Keratinocyte (primary cell): ENCODE measurements at regions not wholly inside any gene's neighbourhood (a gene's known extent, or its start where the extent isn't known, plus 50 kb on each side); places are given as distances from the start of the nearest gene placed in this dataset.

Experiments used
- DNase-seq: peaks from one replicate; pipeline ENCODE4 v3.0.0-alpha.2; 2011; ENCODE audit warnings: low read depth, missing footprints, low spot score
- FAIRE-seq: peaks from 2 replicates; lab custom pipeline; 2011; peaks lifted over from hg19 to GRCh38; lab: Jason Lieb, UNC
- H2AFZ ChIP-seq: 2 replicates; pipeline ENCODE4 v1.6.0; 2012; ENCODE audit warnings: low read length, control low read depth, inconsistent platforms; ENCODE audit not compliant: control insufficient read depth
- H3K27ac ChIP-seq: 2 replicates; pipeline ENCODE4 v1.5.1; 2011; ENCODE audit warnings: low read length; ENCODE audit not compliant: control insufficient read depth, insufficient read depth
- H3K27me3 ChIP-seq: 3 replicates; pipeline ENCODE4 v1.6.0; 2011; ENCODE audit warnings: low read length; ENCODE audit not compliant: control insufficient read depth, insufficient read depth; ENCODE audit errors: extremely low read depth
- H3K36me3 ChIP-seq, 2 experiments: 2 replicates in 1 of 2; 3 replicates in 1 of 2; pipeline ENCODE4 v1.5.1; 2011; ENCODE audit warnings: low read length in 2 of 2, mild to moderate bottlenecking in 1 of 2; ENCODE audit not compliant: control insufficient read depth in 2 of 2, insufficient read depth in 2 of 2; ENCODE audit errors: extremely low read depth in 1 of 2
- H3K4me1 ChIP-seq: 3 replicates; pipeline ENCODE4 v1.5.1; 2011; ENCODE audit warnings: low read length; ENCODE audit not compliant: control insufficient read depth, insufficient read depth; ENCODE audit errors: extremely low read depth
- H3K4me2 ChIP-seq: 3 replicates; pipeline ENCODE4 v1.6.0; 2011; ENCODE audit warnings: low read depth, low read length; ENCODE audit not compliant: control insufficient read depth, insufficient read depth; ENCODE audit errors: extremely low read depth
- H3K4me3 ChIP-seq, 3 experiments: fragments of 200-600 bp in 1 of 3; sonication (generic) in 1 of 3; 2 replicates in 2 of 3; 3 replicates in 1 of 3; pipeline ENCODE4 v1.5.1; 2011 to 2016; ENCODE audit warnings: low read length in 3 of 3, mild to moderate bottlenecking in 3 of 3, control low read depth in 2 of 3, inconsistent platforms in 1 of 3, low read depth in 1 of 3, mixed read lengths in 1 of 3, mixed run types in 1 of 3, moderate library complexity in 1 of 3; ENCODE audit not compliant: control insufficient read depth in 2 of 3, insufficient read depth in 2 of 3; ENCODE audit errors: extremely low read depth in 1 of 3
- H3K79me2 ChIP-seq: 2 replicates; pipeline ENCODE4 v1.6.0; 2012; ENCODE audit warnings: low read length; ENCODE audit not compliant: control insufficient read depth, insufficient read depth
- H3K9ac ChIP-seq: 3 replicates; pipeline ENCODE4 v1.6.0; 2011; ENCODE audit warnings: low read length; ENCODE audit not compliant: control insufficient read depth, insufficient read depth; ENCODE audit errors: extremely low read depth
- H3K9me1 ChIP-seq: 3 replicates; pipeline ENCODE4 v1.6.0; 2011; ENCODE audit warnings: low read length; ENCODE audit not compliant: control insufficient read depth, insufficient read depth; ENCODE audit errors: extremely low read depth
- H3K9me3 ChIP-seq: 2 replicates; pipeline ENCODE4 v1.5.1; 2012; ENCODE audit warnings: low read depth, low read length; ENCODE audit not compliant: control insufficient read depth
- H4K20me1 ChIP-seq: 3 replicates; pipeline ENCODE4 v1.6.0; 2011; ENCODE audit warnings: low read length; ENCODE audit not compliant: control insufficient read depth, insufficient read depth; ENCODE audit errors: extremely low read depth
- CTCF ChIP-seq, 3 experiments: IDR thresholded peaks in 1 of 3; conservative IDR thresholded peaks in 1 of 3; optimal IDR thresholded peaks in 1 of 3; 2 replicates in 2 of 3; 3 replicates in 1 of 3; pipeline versions ENCODE3 to v1.5.1; 2011; ENCODE audit warnings: low read length in 3 of 3, mild to moderate bottlenecking in 3 of 3, moderate library complexity in 2 of 3, control low read depth in 1 of 3, inconsistent platforms in 1 of 3; ENCODE audit not compliant: insufficient read depth in 2 of 3; ENCODE audit errors: extremely low read depth in 1 of 3
- EZH2 ChIP-seq: IDR thresholded peaks from one replicate; pipeline ENCODE4 v1.6.1; 2012; ENCODE audit warnings: inconsistent platforms, mild to moderate bottlenecking, low read length, moderate library complexity
- dilution Hi-C: fragments of 300-500 bp; cut with MboI; formaldehyde crosslinking; loops from one replicate; pipeline ENCODE4 v1.7.0; 2020; ENCODE audit warnings: low sequenced_read_pairs; ENCODE audit not compliant: extremely low pct_ligation_motif_present

- H3K9me1 ChIP-seq, result no peaks in the 10 kb centered on the region
- H3K36me3 ChIP-seq, result no peaks in the 10 kb centered on the region
- no peak overlapping the region for H3K27ac ChIP-seq
- H3K9me3 ChIP-seq, result no peaks in the 10 kb centered on the region
- H3K27me3 ChIP-seq, result no peaks in the 10 kb centered on the region
- TF ChIP-seq CTCF (optimal IDR thresholded peaks at IDR 0.05 in 1 of 3, IDR thresholded peaks at IDR 0.05 in 1 of 3, conservative IDR thresholded peaks at IDR 0.05 in 1 of 3; ENCODE audit: extremely low read depth in 1 of 3, insufficient read depth in 2 of 3, low read length in 3 of 3) (no peak), EZH2 (no peak)
- H3K4me3 ChIP-seq, result no peak overlapping the region
- DNase-seq (no peak), FAIRE-seq (no peak)
- dilution Hi-C loops, result no loop called here
- no peak overlapping the region for H2AFZ ChIP-seq
- H3K4me2 ChIP-seq, result no peak overlapping the region
- H3K9ac ChIP-seq, result no peak overlapping the region
- H3K4me1 ChIP-seq, result no peaks in the 10 kb centered on the region
- H3K79me2 ChIP-seq, result no peaks in the 10 kb centered on the region
- H4K20me1 ChIP-seq, result no peaks in the 10 kb centered on the region
Observed at GRCh38 chr2:114373591-114373990, 68.8 kb upstream of the DPP10 start.

- dilution Hi-C loops, result no loop called here
- H2AFZ ChIP-seq, result no peak overlapping the region
- FAIRE-seq, result no peak
Observed at GRCh38 chr2:114384441-114384840, 58.0 kb upstream of the DPP10 start.

More at GRCh38 chr2:114384441-114384840, 58.0 kb upstream of the DPP10 start:
- no peak for DNase-seq
- Histone ChIP-seq H3K27me3 (no peaks in the 10 kb centered on the region), H3K9ac (no peak overlapping the region), H3K9me1 (no peaks in the 10 kb centered on the region), H3K27ac (no peak overlapping the region), H3K9me3 (no peaks in the 10 kb centered on the region), H4K20me1 (no peaks in the 10 kb centered on the region), H3K4me2 (no peak overlapping the region), H3K36me3 (no peaks in the 10 kb centered on the region), H3K79me2 (no peaks in the 10 kb centered on the region), H3K4me1 (no peaks in the 10 kb centered on the region), H3K4me3 (no peak overlapping the region)
- TF ChIP-seq CTCF (optimal IDR thresholded peaks at IDR 0.05 in 1 of 3, IDR thresholded peaks at IDR 0.05 in 1 of 3, conservative IDR thresholded peaks at IDR 0.05 in 1 of 3; ENCODE audit: extremely low read depth in 1 of 3, insufficient read depth in 2 of 3, low read length in 3 of 3) (no peak), EZH2 (no peak)
